KMS-11 (cell line): ENCODE measurements at regions not wholly inside any gene's neighbourhood (a gene's known extent, or its start where the extent isn't known, plus 50 kb on each side); places are given as distances from the start of the nearest gene placed in this dataset.

Experiments
- H2AFZ ChIP-seq: fragments of 200-600 bp; sonication (generic); 2 replicates; pipeline ENCODE4 v1.6.1; 2016; ENCODE audit warnings: antibody characterized with exemption, mixed run types, low read depth
- H3K27ac ChIP-seq: fragments of 200-600 bp; sonication (generic); 2 replicates; pipeline ENCODE4 v1.6.1; 2016; ENCODE audit warnings: mild to moderate bottlenecking, mixed run types
- H3K27me3 ChIP-seq: fragments of 200-600 bp; sonication (generic); 2 replicates; pipeline ENCODE4 v1.6.1; 2017; ENCODE audit warnings: mild to moderate bottlenecking, low read depth, mixed run types, moderate library complexity; ENCODE audit not compliant: insufficient read depth
- H3K36me3 ChIP-seq: fragments of 200-600 bp; sonication (generic); 2 replicates; pipeline ENCODE4 v1.6.1; 2017; ENCODE audit warnings: mild to moderate bottlenecking, mixed run types; ENCODE audit not compliant: insufficient read depth
- H3K4me1 ChIP-seq: fragments of 200-600 bp; sonication (generic); 2 replicates; pipeline ENCODE4 v1.6.1; 2016; ENCODE audit warnings: mild to moderate bottlenecking, low read depth, mixed run types; ENCODE audit not compliant: poor library complexity, severe bottlenecking
- H3K4me2 ChIP-seq: fragments of 200-600 bp; sonication (generic); 2 replicates; pipeline ENCODE4 v1.7.0; 2016; ENCODE audit warnings: mild to moderate bottlenecking, mixed run types
- H3K4me3 ChIP-seq: fragments of 200-600 bp; sonication (generic); IDR thresholded peaks from 2 replicates; pipeline ENCODE4 v1.6.1; 2017; ENCODE audit warnings: low read depth, low read length, mixed read lengths; ENCODE audit not compliant: insufficient read depth
- H3K79me2 ChIP-seq: fragments of 200-600 bp; sonication (generic); 2 replicates; pipeline ENCODE4 v1.6.1; 2016; ENCODE audit warnings: low read depth, mixed run types; ENCODE audit not compliant: insufficient read depth
- H3K9ac ChIP-seq: fragments of 200-600 bp; sonication (generic); 2 replicates; pipeline ENCODE4 v1.6.1; 2016; ENCODE audit warnings: mild to moderate bottlenecking, mixed run types
- H4K20me1 ChIP-seq: fragments of 200-600 bp; sonication (generic); 2 replicates; pipeline ENCODE4 v1.6.1; 2016; ENCODE audit warnings: mild to moderate bottlenecking, mixed run types; ENCODE audit not compliant: insufficient read depth
- CTCF ChIP-seq: fragments of 200-600 bp; sonication (generic); conservative IDR thresholded peaks from 2 replicates; pipeline ENCODE4 v1.6.1; 2017; ENCODE audit warnings: low read depth, mild to moderate bottlenecking, antibody characterized with exemption, low read length, moderate library complexity, mixed read lengths

GRCh38 chr12:69108037-69108436 is 131.3 kb upstream of the CPSF6 start:
- Histone ChIP-seq H3K4me3 (no peak overlapping the region), H3K79me2 (no peaks in the 10 kb centered on the region), H3K27ac (no peak overlapping the region), H3K27me3 (no peaks in the 10 kb centered on the region), H3K9ac (no peak overlapping the region), H2AFZ (no peak overlapping the region), H3K4me1 (no peaks in the 10 kb centered on the region), H4K20me1 (no peaks in the 10 kb centered on the region), H3K4me2 (no peak overlapping the region), H3K36me3 (no peaks in the 10 kb centered on the region)
- no peak for TF ChIP-seq CTCF

GRCh38 chr12:69112616-69113015 is 126.8 kb upstream of the CPSF6 start:
- Histone ChIP-seq H3K27ac (no peak overlapping the region), H3K79me2 (no peaks in the 10 kb centered on the region), H3K4me1 (no peaks in the 10 kb centered on the region), H3K4me2 (no peak overlapping the region), H3K36me3 (no peaks in the 10 kb centered on the region), H2AFZ (no peak overlapping the region), H3K4me3 (no peak overlapping the region), H3K9ac (no peak overlapping the region), H3K27me3 (no peaks in the 10 kb centered on the region), H4K20me1 (no peaks in the 10 kb centered on the region)
- TF ChIP-seq CTCF: no peak

GRCh38 chr12:69115099-69115498 is 124.3 kb upstream of the CPSF6 start:
- no peak overlapping the region for H3K4me3 ChIP-seq
- no peaks in the 10 kb centered on the region for H3K4me1 ChIP-seq
- no peak overlapping the region for H3K27ac ChIP-seq
- no peaks in the 10 kb centered on the region for H3K36me3 ChIP-seq
- no peak overlapping the region for H3K4me2 ChIP-seq
- no peaks in the 10 kb centered on the region for H3K79me2 ChIP-seq
- no peak for TF ChIP-seq CTCF
- no peak overlapping the region for H3K9ac ChIP-seq
- H2AFZ ChIP-seq: no peak overlapping the region
- H4K20me1 ChIP-seq: no peaks in the 10 kb centered on the region
- no peaks in the 10 kb centered on the region for H3K27me3 ChIP-seq

GRCh38 chr12:69115951-69116350 is 123.4 kb upstream of the CPSF6 start:
- H3K4me1 ChIP-seq: no peaks in the 10 kb centered on the region

More at GRCh38 chr12:69115951-69116350, 123.4 kb upstream of the CPSF6 start:
- H4K20me1 ChIP-seq: no peaks in the 10 kb centered on the region
- no peak overlapping the region for H3K9ac ChIP-seq
- TF ChIP-seq CTCF: no peak
- H2AFZ ChIP-seq: no peak overlapping the region
- H3K4me3 ChIP-seq: no peak overlapping the region
- H3K27me3 ChIP-seq: no peaks in the 10 kb centered on the region
- H3K27ac ChIP-seq: no peak overlapping the region
- H3K79me2 ChIP-seq: no peaks in the 10 kb centered on the region
- no peak overlapping the region for H3K4me2 ChIP-seq
- no peaks in the 10 kb centered on the region for H3K36me3 ChIP-seq
